ENCODE measurements at regions not wholly inside any gene's neighbourhood (a gene's known extent, or its start where the extent isn't known, plus 50 kb on each side); places are given as distances from the start of the nearest gene placed in this dataset.

DNA sequence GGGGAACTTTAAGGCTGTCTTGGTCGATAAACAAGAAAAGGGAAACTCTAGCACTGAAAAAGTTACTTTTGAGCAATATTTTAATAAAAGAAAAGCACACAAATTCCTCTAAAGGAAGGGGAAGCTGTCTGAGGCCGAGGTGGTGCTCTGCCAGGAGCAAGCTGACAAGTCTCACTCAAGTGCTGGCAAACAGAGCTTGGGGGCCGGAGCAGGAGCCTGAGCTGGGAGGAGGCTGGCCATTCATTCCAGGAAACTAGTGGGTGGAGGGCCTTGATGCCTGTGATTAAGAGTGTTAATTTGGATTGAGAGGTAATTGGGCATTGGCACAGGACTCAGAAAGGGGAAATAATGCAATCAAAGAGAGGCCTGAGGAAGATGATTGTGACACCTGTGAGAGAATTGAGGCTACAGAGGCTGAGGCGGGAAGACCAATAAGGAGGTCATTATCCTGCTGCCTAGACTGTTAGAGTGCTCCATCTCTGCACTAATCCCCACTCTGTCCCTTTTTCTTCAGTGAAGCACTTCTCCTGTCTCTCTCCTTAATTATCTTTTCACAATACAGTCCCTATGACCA lies 154.9 kb upstream of the COL1A2 start:
- Histone ChIP-seq H2AFZ (no peak overlapping the region), H3K9me2 (ENCODE audit: insufficient read depth) (no peaks in the 10 kb centered on the region), H3K36me3 (ENCODE audit: insufficient read depth) (no peaks in the 10 kb centered on the region), H3K27me3 (ENCODE audit: insufficient read depth) (peaks cover 44% of the 10 kb centered on the region), H3K4me2 (no peak overlapping the region), H3K4me3 (no peak overlapping the region), H3K27ac (ENCODE audit: low read depth) (no peak overlapping the region), H3K79me2 (replicated peaks; ENCODE audit: insufficient read depth) (no peaks in the 10 kb centered on the region), H4K20me1 (replicated peaks; ENCODE audit: insufficient read depth) (no peaks in the 10 kb centered on the region), H3K4me1 (ENCODE audit: insufficient read depth) (0 out of 2 replicates have a peak, but pooled peaks cover 3% of the 10 kb centered on the region), H3F3A (replicated peaks; ENCODE audit: low read depth) (no peaks in the 10 kb centered on the region)
- Mint-ChIP-seq H3K4me1 (peaks cover 7% of the 10 kb centered on the region), H3K9me3 (no peaks in the 10 kb centered on the region), H3K4me3 (no peak overlapping the region), H3K27me3 (ENCODE audit: insufficient read depth, low read depth, poor library complexity) (peaks cover 56% of the 10 kb centered on the region), H3K36me3 (ENCODE audit: low read depth) (no peaks in the 10 kb centered on the region), H3K27ac (no peak overlapping the region)
- TF ChIP-seq POLR2AphosphoS5 (IDR thresholded peaks at IDR 0.05; ENCODE audit: low read depth) = no peak
- no peak for TF ChIP-seq ZNF114 (CRISPR knock-in tag; IDR thresholded peaks at IDR 0.05)
- TF ChIP-seq ZNF331 (CRISPR knock-in tag; IDR thresholded peaks at IDR 0.05; ENCODE audit: low read depth) = no peak
- no peak for TF ChIP-seq EZH2phosphoT487 (IDR thresholded peaks at IDR 0.05; ENCODE audit: unreplicated experiment)
- TF ChIP-seq, protein P1, sequence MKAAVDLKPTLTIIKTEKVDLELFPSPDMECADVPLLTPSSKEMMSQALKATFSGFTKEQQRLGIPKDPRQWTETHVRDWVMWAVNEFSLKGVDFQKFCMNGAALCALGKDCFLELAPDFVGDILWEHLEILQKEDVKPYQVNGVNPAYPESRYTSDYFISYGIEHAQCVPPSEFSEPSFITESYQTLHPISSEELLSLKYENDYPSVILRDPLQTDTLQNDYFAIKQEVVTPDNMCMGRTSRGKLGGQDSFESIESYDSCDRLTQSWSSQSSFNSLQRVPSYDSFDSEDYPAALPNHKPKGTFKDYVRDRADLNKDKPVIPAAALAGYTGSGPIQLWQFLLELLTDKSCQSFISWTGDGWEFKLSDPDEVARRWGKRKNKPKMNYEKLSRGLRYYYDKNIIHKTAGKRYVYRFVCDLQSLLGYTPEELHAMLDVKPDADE (IDR thresholded peaks at IDR 0.05) = no peak
- no peak for TF ChIP-seq EZH2 (IDR thresholded peaks at IDR 0.05; ENCODE audit: low read depth, unreplicated experiment)
- no peak for TF ChIP-seq JUNB (IDR thresholded peaks at IDR 0.05; ENCODE audit: unreplicated experiment)
- no peak for TF ChIP-seq ZNF462 (CRISPR knock-in tag; IDR thresholded peaks at IDR 0.05)
- TF ChIP-seq CREB1 (CRISPR knock-in tag; IDR thresholded peaks at IDR 0.05; ENCODE audit: low read depth) = no peak
- DNase-seq (ENCODE audit: low spot score) (peak; percentile 19), ATAC-seq (peak; percentile 39; the same call in 2 of the 3 replicates)
